Mesendoderm (in vitro differentiated cells): ENCODE measurements at regions not wholly inside any gene's neighbourhood (a gene's known extent, or its start where the extent isn't known, plus 50 kb on each side); places are given as distances from the start of the nearest gene placed in this dataset.

ENCODE experiments used
- DNase-seq: peaks from one replicate; pipeline ENCODE4 v3.0.0; 2013
- H2AK5ac ChIP-seq: 2 replicates; pipeline ENCODE4 v1.6.1; 2013; ENCODE audit warnings: low read length, inconsistent platforms
- H2BK120ac ChIP-seq: 2 replicates; pipeline ENCODE4 v1.6.1; 2013; ENCODE audit warnings: low read depth, mild to moderate bottlenecking, low read length, moderate library complexity, mixed read lengths
- H2BK15ac ChIP-seq: replicated peaks from 2 replicates; pipeline ENCODE4 v1.6.1; 2013; ENCODE audit warnings: low read depth, mild to moderate bottlenecking, moderate library complexity
- H2BK5ac ChIP-seq: 2 replicates; pipeline ENCODE4 v1.6.1; 2013; ENCODE audit warnings: low read length, inconsistent platforms
- H3K18ac ChIP-seq: 2 replicates; pipeline ENCODE4 v1.6.1; 2013; ENCODE audit warnings: mild to moderate bottlenecking, low read length, mixed read lengths
- H3K23ac ChIP-seq: one replicate; pipeline ENCODE4 v1.6.1; 2013; ENCODE audit warnings: low read length
- H3K27ac ChIP-seq: 2 replicates; pipeline ENCODE4 v1.5.1; 2013; ENCODE audit warnings: low read depth, mild to moderate bottlenecking, inconsistent platforms, low read length, moderate library complexity
- H3K27me3 ChIP-seq: 2 replicates; pipeline ENCODE4 v1.6.1; 2013; ENCODE audit warnings: low read length, control low read depth, mild to moderate bottlenecking, inconsistent platforms; ENCODE audit not compliant: insufficient read depth, poor library complexity
- H3K36me3 ChIP-seq: 2 replicates; pipeline ENCODE4 v1.6.1; 2013; ENCODE audit warnings: low read length, inconsistent platforms; ENCODE audit not compliant: control insufficient read depth, insufficient read depth
- H3K4ac ChIP-seq: one replicate; pipeline ENCODE4 v1.6.1; 2013; ENCODE audit warnings: low read depth, mild to moderate bottlenecking, low read length, moderate library complexity
- H3K4me1 ChIP-seq: 2 replicates; pipeline ENCODE4 v1.6.1; 2013; ENCODE audit warnings: low read depth, low read length, inconsistent platforms; ENCODE audit not compliant: control insufficient read depth
- H3K4me2 ChIP-seq: 2 replicates; pipeline ENCODE4 v1.6.1; 2013; ENCODE audit warnings: low read length
- H3K4me3 ChIP-seq: 2 replicates; pipeline ENCODE4 v1.5.1; 2013; ENCODE audit warnings: mild to moderate bottlenecking, low read length
- H3K56ac ChIP-seq: one replicate; pipeline ENCODE4 v1.6.1; 2013; ENCODE audit warnings: low read length
- H3K79me1 ChIP-seq: 2 replicates; pipeline ENCODE4 v1.6.1; 2013; ENCODE audit warnings: low read length, inconsistent platforms
- H3K79me2 ChIP-seq: 2 replicates; pipeline ENCODE4 v1.6.1; 2013; ENCODE audit warnings: mild to moderate bottlenecking, low read length; ENCODE audit not compliant: control insufficient read depth, insufficient read depth
- H3K9ac ChIP-seq: 2 replicates; pipeline ENCODE4 v1.6.1; 2013; ENCODE audit warnings: low read length, inconsistent platforms
- H4K5ac ChIP-seq: one replicate; pipeline ENCODE4 v1.6.1; 2013; ENCODE audit warnings: low read length
- H4K8ac ChIP-seq: one replicate; pipeline ENCODE4 v1.6.1; 2013; ENCODE audit warnings: low read depth, mild to moderate bottlenecking, control low read depth, low read length, moderate library complexity
- WGBS: extraction: QIAGEN DNeasy Blood & Tissue Kit; methylation state at CpG from one replicate; pipeline ENCODE4 v1.1.7; 2013; ENCODE audit warnings: low lambda C conversion rate, missing lambda C conversion rate; ENCODE audit not compliant: insufficient coverage; ENCODE audit errors: extremely low coverage; 5-methylcytosine and 5-hydroxymethylcytosine counted together

DNA sequence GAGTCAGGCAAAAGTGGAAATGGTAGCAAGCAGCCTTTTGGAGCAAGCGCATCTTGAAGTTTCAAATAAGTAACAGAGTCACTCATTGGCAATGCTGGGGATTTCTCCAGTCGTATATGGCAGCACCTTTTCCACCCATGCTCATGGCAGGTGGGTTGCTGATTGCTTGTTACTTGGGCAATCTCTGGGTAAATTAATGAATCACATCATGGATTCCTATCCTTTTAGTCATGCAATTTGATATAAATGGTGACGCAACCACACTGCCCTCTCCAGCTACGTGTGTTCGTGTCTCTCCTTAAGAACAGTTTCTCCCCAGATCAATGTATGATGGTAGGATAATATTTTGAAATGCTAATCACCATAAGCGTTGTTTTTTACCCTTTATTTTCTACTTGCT is 339.9 kb upstream of the KCNH8 start:
- no peak overlapping the region for H3K56ac ChIP-seq
- WGBS = no CpG with 5 or more reads among the region's 6 CpGs
- no peak overlapping the region for H3K4ac ChIP-seq
- no peak overlapping the region for H3K27ac ChIP-seq
- no peak overlapping the region for H2BK15ac ChIP-seq
- H3K79me1 ChIP-seq = no peaks in the 10 kb centered on the region
- no peak overlapping the region for H2BK5ac ChIP-seq
- H3K27me3 ChIP-seq = no peaks in the 10 kb centered on the region
- no peak overlapping the region for H3K18ac ChIP-seq
- no peak overlapping the region for H2BK120ac ChIP-seq
- no peaks in the 10 kb centered on the region for H3K4me1 ChIP-seq
- H4K8ac ChIP-seq = no peak overlapping the region
- no peak overlapping the region for H3K4me2 ChIP-seq
- H3K23ac ChIP-seq = no peak overlapping the region
- no peak overlapping the region for H2AK5ac ChIP-seq
- H4K5ac ChIP-seq = no peak overlapping the region
- DNase-seq = no peak
- H3K4me3 ChIP-seq = no peak overlapping the region
- H3K36me3 ChIP-seq = no peaks in the 10 kb centered on the region
- H3K9ac ChIP-seq = no peak overlapping the region
- H3K79me2 ChIP-seq = no peaks in the 10 kb centered on the region

DNA sequence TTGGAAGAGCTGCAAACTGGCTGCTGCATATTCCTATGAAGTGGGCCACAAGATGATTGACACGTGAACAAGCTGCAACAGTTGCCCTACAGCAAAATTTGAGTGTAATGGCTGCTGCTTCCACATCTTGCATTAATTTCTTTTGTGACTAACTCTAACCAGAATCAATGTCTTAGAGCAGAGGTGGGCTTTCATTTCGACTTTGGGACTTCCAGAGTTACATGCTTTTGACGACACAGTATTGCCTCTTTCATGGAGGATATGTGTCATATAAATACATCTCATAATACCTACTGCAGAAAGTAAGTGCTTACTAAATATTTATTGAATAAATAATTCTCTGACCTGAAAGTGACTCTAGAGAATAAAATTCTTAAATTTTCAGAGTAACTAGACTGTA is 340.7 kb upstream of the KCNH8 start:
- Histone ChIP-seq H3K9ac (no peak overlapping the region), H3K4me2 (no peak overlapping the region), H3K36me3 (no peaks in the 10 kb centered on the region), H2BK120ac (no peak overlapping the region), H3K79me1 (no peaks in the 10 kb centered on the region), H4K5ac (no peak overlapping the region), H3K79me2 (no peaks in the 10 kb centered on the region), H3K4ac (no peak overlapping the region), H2AK5ac (no peak overlapping the region), H3K18ac (no peak overlapping the region), H3K27me3 (no peaks in the 10 kb centered on the region), H3K4me1 (no peaks in the 10 kb centered on the region), H4K8ac (no peak overlapping the region), H3K23ac (no peak overlapping the region), H2BK5ac (no peak overlapping the region), H3K56ac (no peak overlapping the region), H2BK15ac (no peak overlapping the region), H3K4me3 (no peak overlapping the region), H3K27ac (no peak overlapping the region)
- WGBS = no CpG with 5 or more reads among the region's 3 CpGs
- DNase-seq = no peak

- Histone ChIP-seq H4K5ac (no peak overlapping the region), H3K79me2 (no peaks in the 10 kb centered on the region), H2AK5ac (no peak overlapping the region), H3K9ac (no peak overlapping the region), H3K4me3 (no peak overlapping the region), H3K23ac (no peak overlapping the region), H3K27me3 (no peaks in the 10 kb centered on the region), H2BK120ac (no peak overlapping the region), H3K27ac (no peak overlapping the region), H3K4me1 (no peaks in the 10 kb centered on the region), H3K56ac (no peak overlapping the region), H2BK15ac (no peak overlapping the region), H3K4me2 (no peak overlapping the region), H2BK5ac (no peak overlapping the region), H3K18ac (no peak overlapping the region), H3K36me3 (no peaks in the 10 kb centered on the region), H3K4ac (no peak overlapping the region), H3K79me1 (no peaks in the 10 kb centered on the region), H4K8ac (no peak overlapping the region)
- no peak for DNase-seq
- no CpG with 5 or more reads among the region's 5 CpGs for WGBS
These were observed 341.7 kb upstream of the KCNH8 start for GRCh38 chr3:18806633-18807032.

DNA sequence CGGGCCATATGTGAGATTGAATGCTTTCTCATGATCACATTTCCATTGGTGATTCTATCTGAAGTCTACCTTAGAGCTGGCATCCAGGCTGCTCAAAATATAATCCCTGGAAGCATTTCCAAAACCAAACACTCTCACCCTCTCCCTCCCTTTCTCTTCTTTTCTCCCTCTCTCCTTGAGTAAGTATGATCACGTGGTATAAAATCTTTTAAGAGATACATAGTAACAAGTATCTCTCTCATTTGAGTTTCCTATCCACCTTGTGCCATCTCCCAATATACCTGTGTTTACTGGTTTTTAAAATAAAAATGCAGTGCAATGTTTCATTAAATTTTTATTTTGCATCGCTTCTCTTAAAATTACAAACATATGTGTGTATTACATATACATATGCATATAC is 350.9 kb upstream of the KCNH8 start:
- H3K9ac ChIP-seq = no peak overlapping the region
- no peak overlapping the region for H4K5ac ChIP-seq
- no peaks in the 10 kb centered on the region for H3K79me1 ChIP-seq
- no peak overlapping the region for H3K18ac ChIP-seq
- H3K36me3 ChIP-seq = no peaks in the 10 kb centered on the region
- WGBS = no CpG with 5 or more reads among the region's 3 CpGs
- H4K8ac ChIP-seq = no peak overlapping the region
- no peak overlapping the region for H2BK120ac ChIP-seq
- H3K4me1 ChIP-seq = no peaks in the 10 kb centered on the region
- H2BK15ac ChIP-seq = no peak overlapping the region
- no peak overlapping the region for H3K4me3 ChIP-seq
- H2AK5ac ChIP-seq = no peak overlapping the region
- H3K4ac ChIP-seq = no peak overlapping the region
- no peak for DNase-seq
- no peaks in the 10 kb centered on the region for H3K79me2 ChIP-seq
- H3K4me2 ChIP-seq = no peak overlapping the region
- H3K27me3 ChIP-seq = no peaks in the 10 kb centered on the region
- H2BK5ac ChIP-seq = no peak overlapping the region
- H3K23ac ChIP-seq = no peak overlapping the region
- no peak overlapping the region for H3K27ac ChIP-seq
- H3K56ac ChIP-seq = no peak overlapping the region

- Histone ChIP-seq H4K5ac (no peak overlapping the region), H2BK5ac (no peak overlapping the region), H3K4me2 (no peak overlapping the region), H3K18ac (no peak overlapping the region), H3K23ac (no peak overlapping the region), H3K79me1 (no peaks in the 10 kb centered on the region), H3K4ac (no peak overlapping the region), H3K9ac (no peak overlapping the region), H3K36me3 (no peaks in the 10 kb centered on the region), H2AK5ac (no peak overlapping the region), H3K27ac (no peak overlapping the region), H3K4me1 (no peaks in the 10 kb centered on the region), H3K56ac (no peak overlapping the region), H3K79me2 (no peaks in the 10 kb centered on the region), H2BK120ac (no peak overlapping the region), H4K8ac (no peak overlapping the region), H3K27me3 (no peaks in the 10 kb centered on the region), H2BK15ac (no peak overlapping the region), H3K4me3 (no peak overlapping the region)
- no peak for DNase-seq
- no CpG with 5 or more reads among the region's 2 CpGs for WGBS
These were observed 353.2 kb upstream of the KCNH8 start for GRCh38 chr3:18795078-18795477.

DNA sequence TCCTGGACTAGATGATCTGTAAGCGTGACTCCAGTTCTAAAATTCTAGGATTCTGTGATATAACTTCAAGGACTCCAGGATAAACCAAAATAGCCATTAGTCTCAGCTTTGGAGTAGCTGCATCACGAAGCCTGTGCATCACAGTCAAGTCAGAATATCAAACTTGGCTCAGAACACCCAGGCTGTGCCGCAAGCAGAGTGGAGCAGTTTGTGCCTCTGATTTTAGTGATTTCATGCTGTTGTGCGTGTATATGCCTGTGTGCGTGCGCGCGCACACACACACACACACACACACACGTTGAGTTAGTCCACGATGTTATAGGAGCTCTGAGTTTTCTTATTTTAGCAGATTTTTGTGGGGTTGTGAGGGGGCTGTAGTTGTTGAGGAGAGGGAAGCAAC is 356.6 kb upstream of the KCNH8 start:
- Histone ChIP-seq H3K56ac (no peak overlapping the region), H3K4me2 (no peak overlapping the region), H2BK120ac (no peak overlapping the region), H3K18ac (no peak overlapping the region), H2BK5ac (no peak overlapping the region), H4K8ac (no peak overlapping the region), H3K27ac (no peak overlapping the region), H2AK5ac (no peak overlapping the region), H3K9ac (no peak overlapping the region), H3K4me1 (no peaks in the 10 kb centered on the region), H3K23ac (no peak overlapping the region), H3K79me2 (no peaks in the 10 kb centered on the region), H3K79me1 (no peaks in the 10 kb centered on the region), H3K4me3 (no peak overlapping the region), H3K27me3 (no peaks in the 10 kb centered on the region), H3K4ac (no peak overlapping the region), H4K5ac (no peak overlapping the region), H2BK15ac (no peak overlapping the region), H3K36me3 (no peaks in the 10 kb centered on the region)
- no CpG with 5 or more reads among the region's 10 CpGs for WGBS
- DNase-seq = no peak
